ENCODE measurements at regions not wholly inside any gene's neighbourhood (a gene's known extent, or its start where the extent isn't known, plus 50 kb on each side); places are given as distances from the start of the nearest gene placed in this dataset.

DNA sequence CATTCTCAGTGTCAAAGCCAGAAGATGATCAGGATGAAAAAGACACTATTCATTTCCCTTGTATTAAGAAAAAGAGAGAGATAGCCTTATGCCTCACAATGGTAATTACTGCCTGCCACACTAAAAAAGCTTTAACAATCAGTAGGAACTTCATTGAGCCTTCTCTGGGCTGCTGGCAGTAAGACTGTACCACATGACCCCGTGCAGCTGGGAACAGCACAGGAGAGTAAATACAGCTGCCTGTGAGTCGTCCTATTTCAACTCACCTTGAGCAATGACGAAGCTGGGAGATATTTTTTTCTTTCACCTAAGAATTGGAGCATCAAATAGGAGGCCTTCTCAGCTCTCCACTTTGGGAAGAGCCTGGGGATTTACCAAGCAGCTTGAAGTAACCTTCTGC is 316.3 kb downstream of the GABRB2 start:
- H3K9me3 ChIP-seq (ENCODE audit: control insufficient read depth in 1 of 2, insufficient read depth in 1 of 2, low read depth in 1 of 2, low read length in 2 of 2) = peaks cover 1 to 8% of the 10 kb centered on the region in 2 experiments; a peak in 2 of 4 replicates
- H3K4me2 ChIP-seq (ENCODE audit: low read length) = no peak overlapping the region
- BruUV-seq (replicated peaks) = no TSS peak
- intact Hi-C loops (cut with micrococcal nuclease) = no loop called here
- H3K27ac ChIP-seq (ENCODE audit: low read depth, low read length) = no peak overlapping the region
- no peaks in the 10 kb centered on the region for H3K36me3 ChIP-seq (ENCODE audit: control insufficient read depth in 1 of 2, insufficient read depth in 2 of 2, low read length in 2 of 2)
- RAD21 ChIA-PET (ENCODE audit: low non-redundant PET in 1 of 2, low total read pairs in 2 of 2, uncharacterized antibody in 2 of 2, unreplicated experiment in 2 of 2) = no interaction called here
- H3K4me1 ChIP-seq (ENCODE audit: control insufficient read depth in 1 of 2, insufficient read depth in 2 of 2, low read length in 2 of 2) = no peaks in the 10 kb centered on the region
- no peak overlapping the region for H3K9ac ChIP-seq (ENCODE audit: low read length)
- H3K4me3 ChIP-seq (replicated peaks in 1 of 2; ENCODE audit: low read depth in 1 of 2, low read length in 2 of 2) = no peak overlapping the region
- H3K27me3 ChIP-seq (ENCODE audit: insufficient read depth, low read length) = no peaks in the 10 kb centered on the region
- no peaks in the 10 kb centered on the region for H3K79me2 ChIP-seq (ENCODE audit: insufficient read depth, low read length)
- H2AFZ ChIP-seq (ENCODE audit: low read depth, low read length, poor library complexity, severe bottlenecking) = no peak overlapping the region
- no peaks in the 10 kb centered on the region for H3K9me2 ChIP-seq (ENCODE audit: insufficient read depth)
- POLR2A ChIA-PET = no interaction called here
- no peak for ATAC-seq
- no peak for TF ChIP-seq CEBPB (IDR thresholded peaks at IDR 0.05; ENCODE audit: low read depth)
- TF ChIP-seq YY1 (IDR thresholded peaks at IDR 0.05; ENCODE audit: extremely low read depth, insufficient replicate concordance, low read depth, low read length) = no peak
- no peak for TF ChIP-seq FOSL1 (IDR thresholded peaks at IDR 0.05; ENCODE audit: low read depth)
- TF ChIP-seq, protein P1, sequence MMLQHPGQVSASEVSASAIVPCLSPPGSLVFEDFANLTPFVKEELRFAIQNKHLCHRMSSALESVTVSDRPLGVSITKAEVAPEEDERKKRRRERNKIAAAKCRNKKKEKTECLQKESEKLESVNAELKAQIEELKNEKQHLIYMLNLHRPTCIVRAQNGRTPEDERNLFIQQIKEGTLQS (IDR thresholded peaks at IDR 0.05) = no peak
- TF ChIP-seq CBX3 (IDR thresholded peaks at IDR 0.05; ENCODE audit: low read depth) = no peak
- TF ChIP-seq POLR2AphosphoS5 (IDR thresholded peaks at IDR 0.05; ENCODE audit: low read depth, low read length) = no peak
- TF ChIP-seq EZH2phosphoT487 (IDR thresholded peaks at IDR 0.05; ENCODE audit: borderline replicate concordance) = no peak
- no peak for TF ChIP-seq SP1 (IDR thresholded peaks at IDR 0.05; ENCODE audit: low read depth)
- TF ChIP-seq SRF (IDR thresholded peaks at IDR 0.05; ENCODE audit: low read depth) = no peak
- no peak for TF ChIP-seq RAD21 (IDR thresholded peaks at IDR 0.05; ENCODE audit: low read depth)
- TF ChIP-seq JUND (IDR thresholded peaks at IDR 0.05) = no peak
- TF ChIP-seq ZFX (IDR thresholded peaks at IDR 0.05) = no peak
- TF ChIP-seq CTCF (IDR thresholded peaks at IDR 0.05 in 2 of 3, conservative IDR thresholded peaks at IDR 0.05 in 1 of 3; ENCODE audit: borderline replicate concordance in 1 of 3, insufficient read depth in 1 of 3, low read depth in 2 of 3, low read length in 2 of 3) = no peak
- H4K20me1 ChIP-seq (ENCODE audit: insufficient read depth) = no peaks in the 10 kb centered on the region
- no peak for DNase-seq (ENCODE audit: low read depth, low spot score)
- CTCF ChIA-PET = no interaction called here

Data from HCT116 (cell line).